K562 (cell line): ENCODE measurements at regions not wholly inside any gene's neighbourhood (a gene's known extent, or its start where the extent isn't known, plus 50 kb on each side); places are given as distances from the start of the nearest gene placed in this dataset.

Experiments
- ATAC-seq: fragments of 200-7000 bp; cut with Tn5 transposase; 3 replicates; pipeline ENCODE4 v1.9.1; 2020; ENCODE audit warnings: moderate library complexity
- BruUV-seq: library from RNA; stranded (reverse); fragments of 400-500 nt; replicated peaks from 2 replicates; lab custom pipeline; 2021; lab: Mats Ljungman, UMichigan
- CTCF ChIA-PET: fragments of 300-600 bp; formaldehyde crosslinking; extraction: SDS; loops from one replicate; lab custom pipeline; 2021; ENCODE audit warnings: low intra/inter-chr PET ratio; lab: Yijun Ruan, JAX
- POLR2A ChIA-PET: fragments of 300-600, 350-650 bp; sonication (Branson Sonifier 250); formaldehyde crosslinking; extraction: SDS; loops from one replicate; lab custom pipeline; 2021; ENCODE audit warnings: antibody characterized with exemption, inconsistent platforms; lab: Yijun Ruan, JAX
- DNase-seq, 4 experiments: peaks; one replicate each; pipeline versions ENCODE4 v3.0.0 to v3.0.0-alpha.2; 2011 to 2018; ENCODE audit warnings: low spot score in 3 of 4, mixed read lengths in 3 of 4; ENCODE audit errors: extremely low read depth in 1 of 4
- FAIRE-seq: peaks from 2 replicates; lab custom pipeline; 2011; peaks lifted over from hg19 to GRCh38; lab: Jason Lieb, UNC
- H2AFZ ChIP-seq: 2 replicates; pipeline ENCODE4 v1.6.0; 2011; ENCODE audit warnings: low read depth, low read length, control low read depth, inconsistent platforms
- H3K27ac ChIP-seq: fragments of 200-600 bp; 3 replicates; pipeline ENCODE4 v1.8.0; 2011; ENCODE audit warnings: low read depth, mild to moderate bottlenecking, control low read depth, inconsistent platforms, low read length, moderate library complexity, mixed read lengths; ENCODE audit errors: extremely low read depth
- H3K27me3 ChIP-seq, 2 experiments: fragments of 300-600 bp in 1 of 2; 2 replicates in 1 of 2; 3 replicates in 1 of 2; pipeline versions ENCODE4 v1.6.0 to v1.8.0; 2011; ENCODE audit warnings: inconsistent platforms in 2 of 2, low read length in 2 of 2, mild to moderate bottlenecking in 1 of 2, mixed read lengths in 1 of 2, moderate library complexity in 1 of 2; ENCODE audit not compliant: control insufficient read depth in 2 of 2, insufficient read depth in 2 of 2
- H3K36me3 ChIP-seq: fragments of 300-600 bp; 3 replicates; pipeline ENCODE4 v1.8.0; 2011; ENCODE audit warnings: mild to moderate bottlenecking, low read length, inconsistent platforms; ENCODE audit not compliant: control insufficient read depth, insufficient read depth
- H3K4me1 ChIP-seq, 2 experiments: fragments of 200-600 bp in 1 of 2; replicated peaks in 1 of 2; 2 replicates in 1 of 2; 3 replicates in 1 of 2; pipeline versions ENCODE4 v1.5.1 to v1.8.0; 2011; ENCODE audit warnings: inconsistent platforms in 2 of 2, low read length in 2 of 2, mild to moderate bottlenecking in 1 of 2, mixed read lengths in 1 of 2, moderate library complexity in 1 of 2; ENCODE audit not compliant: control insufficient read depth in 2 of 2, insufficient read depth in 2 of 2
- H3K4me2 ChIP-seq: 2 replicates; pipeline ENCODE4 v1.6.1; 2011; ENCODE audit warnings: low read length, control low read depth, inconsistent platforms, mixed read lengths; ENCODE audit not compliant: insufficient read depth
- H3K4me3 ChIP-seq: fragments of 200-600 bp; sonication (generic), shearing (Covaris generic); 2 replicates; pipeline ENCODE4 v1.5.1; 2016; ENCODE audit warnings: control low read depth, inconsistent platforms
- H3K79me2 ChIP-seq: fragments of 200-600 bp; 3 replicates; pipeline ENCODE4 v1.8.0; 2011; ENCODE audit warnings: low read length, inconsistent platforms; ENCODE audit not compliant: control insufficient read depth, insufficient read depth
- H3K9ac ChIP-seq, 2 experiments: 2 replicates each; pipeline versions ENCODE4 v1.6.0 to v1.6.1; 2011; ENCODE audit warnings: low read depth in 2 of 2, low read length in 2 of 2, control low read depth in 1 of 2, inconsistent platforms in 1 of 2, mild to moderate bottlenecking in 1 of 2, mixed read lengths in 1 of 2; ENCODE audit not compliant: insufficient read depth in 1 of 2
- H3K9me1 ChIP-seq: one replicate; pipeline ENCODE4 v1.6.0; 2011; ENCODE audit warnings: inconsistent platforms, mild to moderate bottlenecking, low read length, moderate library complexity; ENCODE audit not compliant: control insufficient read depth, insufficient read depth
- H3K9me3 ChIP-seq: replicated peaks from 2 replicates; pipeline ENCODE4 v1.5.1; 2011; ENCODE audit warnings: low read depth, low read length, inconsistent platforms; ENCODE audit not compliant: control insufficient read depth, insufficient read depth
- H4K20me1 ChIP-seq: replicated peaks from 2 replicates; pipeline ENCODE4 v1.6.1; 2011; ENCODE audit warnings: low read length, inconsistent platforms, mixed read lengths; ENCODE audit not compliant: control insufficient read depth, insufficient read depth
- CREM ChIP-seq: IDR thresholded peaks from 2 replicates; pipeline ENCODE4 v1.6.1; 2014; ENCODE audit warnings: antibody characterized with exemption, low read depth
- DPF2 ChIP-seq: fragments of 450-650 bp; IDR thresholded peaks from 2 replicates; pipeline ENCODE4 v1.6.1; 2016
- ELK1 ChIP-seq: sonication (generic); formaldehyde crosslinking; IDR thresholded peaks from 2 replicates; pipeline ENCODE4 v1.8.1; 2022; ENCODE audit warnings: missing genetic modification reagents
- FOXM1 ChIP-seq, 2 experiments: fragments of 450-650 bp in 1 of 2; sonication (generic) in 1 of 2; formaldehyde crosslinking in 1 of 2; IDR thresholded peaks; 2 replicates each; pipeline versions ENCODE4 v1.6.1 to v1.9.0; 2017 to 2022; ENCODE audit warnings: low read depth in 2 of 2, mild to moderate bottlenecking in 2 of 2, missing genetic modification reagents in 1 of 2, moderate library complexity in 1 of 2
- MED1 ChIP-seq: sonication (generic); formaldehyde crosslinking; IDR thresholded peaks from 2 replicates; pipeline ENCODE4 v1.8.1; 2023; ENCODE audit warnings: missing genetic modification reagents, borderline replicate concordance
- TARDBP ChIP-seq: fragments of 450-650 bp; IDR thresholded peaks from 2 replicates; pipeline ENCODE4 v1.6.1; 2016
- TRIM24 ChIP-seq, 2 experiments: fragments of 450-650 bp; IDR thresholded peaks; 2 replicates each; pipeline ENCODE4 v1.6.1; 2016
- ZFPM2 ChIP-seq: fragments of 250-450 bp; sonication (Bioruptor Pico); IDR thresholded peaks from 2 replicates; pipeline ENCODE4 v1.5.1; 2022; ENCODE audit warnings: mild to moderate bottlenecking
- ZNF12 ChIP-seq: sonication (generic); formaldehyde crosslinking; IDR thresholded peaks from 2 replicates; pipeline ENCODE4 v1.4.0; 2020; ENCODE audit warnings: mild to moderate bottlenecking, missing genetic modification reagents
- ZNF239 ChIP-seq: fragments of 250-450 bp; sonication (Bioruptor Pico); IDR thresholded peaks from 2 replicates; pipeline ENCODE4 v1.4.0; 2020; ENCODE audit warnings: mild to moderate bottlenecking
- ZNF583 ChIP-seq: fragments of 250-450 bp; sonication (Bioruptor Pico); IDR thresholded peaks from 2 replicates; pipeline ENCODE4 v1.4.0; 2020
- ZNF778 ChIP-seq: fragments of 450-650 bp; formaldehyde crosslinking; IDR thresholded peaks from 2 replicates; pipeline ENCODE4 v1.4.0; 2020; ENCODE audit warnings: mild to moderate bottlenecking, moderate library complexity
- WGBS: fragments of 100-300 bp; shearing (Covaris generic); methylation state at CpG from one replicate; pipeline ENCODE4 v1.1.6; 2016; ENCODE audit warnings: low coverage, mixed read lengths; ENCODE audit not compliant: insufficient coverage; ENCODE audit errors: missing lambda C conversion rate; 5-methylcytosine and 5-hydroxymethylcytosine counted together
- in situ Hi-C: fragments of 300-500 bp; cut with MboI; formaldehyde crosslinking; loops from 4 replicates; pipeline ENCODE4 v1.15.0; 2018; ENCODE audit warnings: inconsistent platforms, mixed read lengths
- intact Hi-C: fragments of 100-400 bp; cut with micrococcal nuclease; formaldehyde crosslinking; loops from 2 replicates; pipeline ENCODE4 v1.14.2; 2022

- WGBS: 0% methylated on average over 5 of the region's 5 CpGs
- Histone ChIP-seq H3K4me2 (no peak overlapping the region), H4K20me1 (no peaks in the 10 kb centered on the region), H3K36me3 (no peaks in the 10 kb centered on the region), H3K4me1 (no peaks in the 10 kb centered on the region), H3K9ac (no peak overlapping the region), H3K4me3 (no peak overlapping the region), H3K27ac (no peak overlapping the region), H3K9me3 (no peaks in the 10 kb centered on the region), H2AFZ (no peak overlapping the region), H3K9me1 (no peaks in the 10 kb centered on the region), H3K79me2 (no peaks in the 10 kb centered on the region), H3K27me3 (no peaks in the 10 kb centered on the region)
- CTCF ChIA-PET: no interaction called here
- FAIRE-seq: no peak
- BruUV-seq: no TSS peak
- in situ Hi-C loops: no loop called here
- intact Hi-C loops: no loop called here
- POLR2A ChIA-PET: no interaction called here
- ATAC-seq: no peak
- no peak for TF ChIP-seq TRIM24 (IDR thresholded peaks at IDR 0.05)
- no peak for TF ChIP-seq DPF2
- no peak for TF ChIP-seq ZNF239 (CRISPR knock-in tag)
- TF ChIP-seq TARDBP: no peak
- no peak for TF ChIP-seq CREM
- TF ChIP-seq ELK1: no peak
- no peak for TF ChIP-seq ZNF583 (CRISPR knock-in tag)
- no peak for TF ChIP-seq FOXM1 (IDR thresholded peaks at IDR 0.05; ENCODE audit: low read depth)
- TF ChIP-seq FOXM1 (CRISPR knock-in tag; IDR thresholded peaks at IDR 0.05; ENCODE audit: low read depth): no peak
- no peak for TF ChIP-seq ZNF12 (CRISPR knock-in tag)
- no peak for TF ChIP-seq ZNF778 (CRISPR knock-in tag)
- TF ChIP-seq ZFPM2 (CRISPR knock-in tag): no peak
- no peak for TF ChIP-seq MED1 (CRISPR knock-in tag)
- DNase-seq: no peak
Measured at GRCh38 chr10:8946451-8946850, 892.0 kb downstream of the GATA3 start.
